Pulmonary artery endothelial cell (primary cell): ENCODE measurements at regions not wholly inside any gene's neighbourhood (a gene's known extent, or its start where the extent isn't known, plus 50 kb on each side); places are given as distances from the start of the nearest gene placed in this dataset.
"Not testable (repeated sequence)": the region's sequence is repeated elsewhere in the genome, so short reads cannot be mapped to it uniquely, and the experiment has no call there.

ENCODE experiments used
- DNase-seq: peaks from one replicate; pipeline ENCODE4 v3.0.0-alpha.2; 2011; ENCODE audit warnings: low read depth, low spot score

DNA sequence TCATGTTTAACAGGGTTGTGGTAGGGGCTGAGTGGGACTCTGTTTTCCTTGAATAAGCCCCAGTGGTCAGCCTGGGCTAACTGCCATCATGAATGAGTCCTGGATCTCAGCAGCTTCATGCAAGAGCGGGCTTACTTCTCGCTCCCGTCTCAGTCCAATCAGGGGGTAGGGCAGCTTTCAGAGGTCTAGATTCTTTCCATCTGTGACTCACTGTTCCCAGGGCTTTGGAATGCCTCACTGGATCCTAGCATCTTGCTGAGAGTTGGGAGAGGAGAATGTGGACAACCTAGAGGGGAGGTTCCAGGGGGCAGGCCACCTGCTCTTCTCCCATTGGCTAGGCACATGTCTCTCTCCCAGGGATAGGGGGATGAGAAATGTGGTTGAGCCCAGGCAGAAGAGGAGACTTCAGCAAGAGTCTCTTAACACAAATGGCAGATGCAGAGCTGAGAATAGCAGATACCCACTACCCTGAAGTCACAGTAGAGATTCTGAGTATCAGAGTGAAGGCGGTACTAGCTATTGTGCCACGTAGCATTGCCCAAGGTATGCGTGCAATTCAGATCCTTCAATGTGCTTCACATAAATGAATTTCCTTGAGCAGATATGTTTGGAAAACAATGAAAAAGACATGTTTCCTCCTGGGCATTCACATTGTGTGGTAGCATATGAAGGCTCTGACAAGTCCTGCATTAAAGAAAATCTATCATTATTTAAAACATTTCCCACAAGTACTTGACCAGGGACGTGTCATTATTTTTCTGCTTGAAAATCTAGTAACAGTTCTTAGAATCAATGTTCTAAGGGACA, 257.7 kb upstream of the PROK2 start:
- no peak for DNase-seq

DNA sequence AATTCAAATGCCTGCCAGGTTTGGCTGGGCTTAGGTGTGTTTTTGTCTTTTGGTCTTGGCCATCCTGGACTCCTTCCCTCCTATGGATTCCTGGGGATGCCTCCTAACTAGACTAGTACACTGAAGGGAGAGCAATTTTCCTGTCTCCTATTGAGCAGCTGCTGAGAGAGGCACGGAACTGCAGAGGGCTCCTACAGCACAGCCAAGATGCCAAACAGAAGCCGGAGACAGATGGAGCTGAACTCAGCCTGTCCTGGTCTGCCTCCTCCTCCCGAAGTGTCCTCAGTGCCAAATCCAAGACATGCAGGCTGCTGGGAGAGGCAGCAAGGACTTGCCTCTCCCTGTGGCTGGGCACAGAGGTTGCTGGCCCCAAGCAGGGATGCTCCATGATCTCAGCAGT, 256.6 kb upstream of the PROK2 start:
- DNase-seq = no peak

DNA sequence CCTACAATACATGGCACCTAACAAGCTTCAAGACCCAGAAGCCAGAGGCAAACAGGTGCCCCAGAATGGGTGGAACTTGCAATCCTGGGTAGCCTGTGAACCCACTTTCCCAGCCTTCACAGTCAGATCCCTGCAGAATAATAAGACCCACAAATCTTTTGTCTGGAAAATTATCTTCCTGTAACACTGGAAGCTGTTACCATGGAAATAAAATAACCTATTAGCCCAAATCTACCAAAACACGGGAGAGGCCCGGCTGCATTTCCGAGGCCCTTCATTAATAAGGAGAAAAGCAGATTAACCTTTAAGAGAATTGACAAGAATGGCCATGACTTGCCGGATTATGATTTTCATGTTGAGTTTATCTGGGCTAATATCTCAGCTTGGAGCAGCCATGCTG, 256.1 kb upstream of the PROK2 start:
- DNase-seq = no peak

DNA sequence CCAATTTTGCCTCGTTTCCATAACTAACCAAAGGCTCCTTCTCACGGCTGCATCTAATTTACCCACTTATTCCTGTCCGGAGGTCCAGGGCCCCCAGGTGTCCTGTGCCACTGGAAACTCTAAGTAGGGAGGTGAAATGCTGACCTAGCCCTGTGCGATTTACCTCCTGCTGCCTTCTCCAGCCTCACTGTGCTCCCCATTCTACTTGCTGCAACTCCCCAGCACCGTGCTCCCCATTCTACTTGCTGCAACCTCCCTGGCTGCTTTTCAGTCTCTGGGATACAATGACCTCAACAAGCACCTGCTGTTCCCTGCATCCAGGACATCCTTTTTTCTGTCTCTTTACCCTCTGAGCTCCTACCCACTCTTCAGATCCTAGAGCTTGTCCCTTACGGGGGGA, 254.7 kb upstream of the PROK2 start:
- DNase-seq = no peak

DNA sequence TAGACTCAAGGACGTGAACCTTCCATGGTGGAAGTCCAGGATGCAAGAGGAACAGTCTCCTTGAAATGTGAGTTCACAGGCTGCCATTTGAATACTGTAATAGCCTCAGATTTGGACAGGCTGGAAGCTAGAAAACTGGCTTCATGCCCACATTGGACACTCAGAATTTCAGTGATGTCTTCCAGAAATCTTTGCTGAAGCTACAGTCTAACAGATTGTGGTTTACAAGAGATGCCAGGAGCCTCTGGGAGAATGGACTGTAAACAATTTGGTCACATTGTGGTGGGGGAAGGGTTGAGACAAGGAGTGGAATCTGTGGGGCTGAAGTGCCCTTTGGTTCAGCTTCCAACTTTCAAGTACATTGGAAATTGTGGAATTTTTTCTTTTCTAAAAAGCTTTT, 252.0 kb upstream of the PROK2 start:
- DNase-seq = no peak

DNA sequence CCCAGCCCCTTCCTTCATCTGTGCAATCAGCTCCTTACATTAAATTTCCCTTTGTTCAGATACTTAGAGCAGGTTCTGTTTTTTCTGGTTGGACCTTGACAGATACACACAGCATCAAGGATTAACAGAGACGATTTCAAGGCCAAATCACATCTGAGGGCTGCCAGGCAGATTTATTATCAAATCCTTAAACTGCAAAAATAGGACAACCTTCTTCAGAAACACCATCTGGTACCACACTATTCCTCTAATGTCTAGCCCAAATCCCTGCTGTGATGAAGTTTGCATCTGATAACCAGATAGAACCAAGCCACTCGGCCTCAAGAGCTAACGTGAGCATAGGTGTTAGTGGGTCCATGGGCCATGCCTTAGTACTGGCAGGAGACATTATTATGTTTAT, 250.7 kb upstream of the PROK2 start:
- no peak for DNase-seq

DNA sequence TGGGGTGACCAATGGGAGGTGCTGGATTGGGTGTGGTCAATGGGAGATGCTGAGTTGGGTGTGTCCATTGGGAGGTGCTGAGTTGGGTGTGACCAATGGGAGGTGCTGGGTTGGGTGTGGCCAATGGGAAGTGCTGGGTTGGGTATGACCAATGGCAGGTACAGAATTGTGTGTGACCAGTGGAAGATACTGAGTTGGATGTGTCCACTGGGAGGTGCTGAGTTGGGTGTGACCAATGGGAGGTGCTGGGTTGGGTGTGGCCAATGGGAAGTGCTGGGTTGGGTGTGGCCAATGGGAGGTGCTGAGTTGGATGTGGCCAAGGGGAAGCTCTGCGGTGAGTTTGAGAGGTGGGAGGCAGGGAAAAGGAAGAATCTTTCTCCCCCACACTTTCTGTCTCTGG, 250.0 kb upstream of the PROK2 start:
- no peak for DNase-seq

DNA sequence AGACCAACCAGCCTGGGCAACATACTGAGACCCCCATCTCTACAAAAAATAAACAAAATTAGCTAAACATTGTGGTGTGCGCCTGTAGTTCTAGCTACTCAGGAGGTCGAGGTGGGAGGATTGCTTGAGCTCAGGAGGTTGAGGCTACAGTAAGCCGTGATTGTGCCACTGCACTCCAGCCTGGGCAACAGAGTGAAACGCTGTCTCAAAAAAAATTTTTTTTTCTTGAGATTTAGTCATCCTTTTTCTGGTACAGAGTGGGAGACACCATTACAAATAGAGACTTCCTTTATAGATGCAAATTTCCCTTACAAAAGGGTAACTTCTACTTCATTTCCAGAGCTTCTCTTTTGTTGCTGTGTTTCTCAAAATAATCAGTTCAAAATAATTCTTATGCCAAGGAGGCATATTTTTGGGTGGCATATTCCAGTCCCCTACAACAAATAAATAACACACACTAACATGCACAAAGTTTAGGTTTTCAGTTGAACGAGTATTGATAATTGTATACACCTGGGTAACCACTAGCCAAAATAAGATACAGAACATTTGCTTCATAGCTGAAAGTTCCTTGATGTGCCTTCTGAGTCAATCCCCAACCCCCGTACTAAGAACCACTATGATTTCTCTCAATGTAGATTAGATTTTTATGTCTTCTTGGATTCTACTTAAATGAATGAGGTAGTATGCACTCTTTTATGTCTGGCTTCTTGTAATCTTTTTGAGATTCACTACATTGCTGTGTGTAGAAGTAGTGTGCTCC, 248.9 kb upstream of the PROK2 start:
- no peak for DNase-seq

DNA sequence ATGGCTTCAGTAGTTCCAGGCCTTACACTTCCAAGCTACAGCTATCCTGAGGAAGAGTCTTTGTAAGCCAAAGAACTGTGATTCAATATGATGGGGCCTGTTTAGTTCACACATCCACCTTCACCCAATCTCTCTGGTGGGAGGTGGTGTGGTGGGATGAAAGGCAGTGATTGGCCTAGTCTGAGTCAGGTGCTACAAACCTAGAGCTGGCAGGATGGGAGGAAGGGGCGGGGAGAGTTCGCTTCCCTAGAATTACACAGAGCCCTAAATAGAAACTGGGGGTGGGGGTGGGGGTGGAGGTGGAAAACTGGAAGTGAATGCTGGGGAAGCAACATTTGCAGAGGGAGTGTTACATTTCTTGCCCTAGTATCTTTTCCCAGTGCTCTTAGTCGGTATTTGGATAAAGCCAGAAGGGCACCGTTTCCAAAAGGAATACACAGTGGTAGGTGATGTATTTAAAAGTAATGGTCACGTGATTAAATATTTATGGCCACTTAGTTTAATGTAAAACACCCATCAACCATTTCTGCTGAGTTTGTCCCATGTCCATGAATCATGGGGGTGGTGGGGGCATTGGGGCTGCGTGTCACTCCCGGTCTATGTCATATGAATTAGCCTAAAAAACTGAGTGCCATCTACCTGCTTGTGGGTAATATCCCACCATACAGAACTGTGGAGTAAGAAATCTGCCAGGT, 247.6 kb upstream of the PROK2 start:
- DNase-seq = no peak

DNA sequence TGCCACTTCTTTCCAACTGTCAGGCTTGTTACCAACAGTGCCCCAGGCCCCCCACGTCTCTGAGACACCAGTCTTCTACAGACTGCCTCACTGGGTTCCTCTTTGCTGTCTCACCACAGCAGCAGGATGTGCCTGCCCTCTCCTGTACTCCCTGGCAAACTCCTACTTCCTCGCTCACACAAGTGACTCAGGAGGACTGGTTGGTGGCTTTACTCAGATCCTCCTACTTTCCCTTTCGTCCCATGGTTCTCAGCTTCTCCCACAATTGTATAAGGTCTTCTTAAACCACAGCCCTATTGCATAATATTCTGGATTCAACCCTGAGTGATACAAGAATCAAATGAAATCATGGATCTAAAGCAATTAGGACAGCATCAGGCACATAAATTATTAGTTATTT, 246.6 kb upstream of the PROK2 start:
- no peak for DNase-seq

DNA sequence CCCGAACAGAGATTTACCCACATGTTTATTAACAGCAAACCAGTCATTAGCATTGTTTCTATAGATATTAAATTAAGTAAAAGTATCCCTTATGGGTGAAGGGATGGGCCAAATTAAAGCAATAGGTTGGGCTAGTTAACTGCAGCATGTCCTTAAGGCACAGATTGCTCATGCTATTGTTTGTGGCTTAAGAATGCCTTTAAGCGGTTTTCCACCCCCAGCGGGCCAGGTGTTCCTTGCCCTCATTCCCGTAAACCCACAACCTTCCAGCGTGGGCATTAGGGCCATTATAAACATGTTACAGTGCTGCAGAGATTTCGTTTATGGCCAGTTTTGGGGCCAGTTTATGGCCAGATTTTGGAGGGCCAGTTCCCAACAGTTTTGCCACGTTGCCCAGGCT, 245.3 kb upstream of the PROK2 start:
- DNase-seq = not testable (repeated sequence)

DNA sequence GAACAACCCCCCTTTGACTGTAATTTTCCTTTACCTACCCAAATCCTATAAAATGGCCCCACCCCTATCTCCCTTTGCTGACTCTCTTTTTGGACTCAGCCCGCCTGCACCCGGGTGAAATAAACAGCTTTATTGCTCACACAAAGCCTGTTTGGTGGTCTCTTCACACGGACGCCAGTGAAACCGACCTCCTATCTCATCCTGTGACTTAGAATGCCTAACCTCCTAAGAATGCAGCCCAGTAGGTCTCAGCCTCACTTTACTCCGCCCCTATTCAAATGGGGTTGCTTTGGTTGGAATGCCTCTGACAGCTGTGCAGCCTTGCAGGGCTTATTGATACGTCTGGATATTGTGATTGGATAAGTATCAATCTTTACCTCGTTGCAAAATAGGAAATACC, 243.8 kb upstream of the PROK2 start:
- not testable (repeated sequence) for DNase-seq

DNA sequence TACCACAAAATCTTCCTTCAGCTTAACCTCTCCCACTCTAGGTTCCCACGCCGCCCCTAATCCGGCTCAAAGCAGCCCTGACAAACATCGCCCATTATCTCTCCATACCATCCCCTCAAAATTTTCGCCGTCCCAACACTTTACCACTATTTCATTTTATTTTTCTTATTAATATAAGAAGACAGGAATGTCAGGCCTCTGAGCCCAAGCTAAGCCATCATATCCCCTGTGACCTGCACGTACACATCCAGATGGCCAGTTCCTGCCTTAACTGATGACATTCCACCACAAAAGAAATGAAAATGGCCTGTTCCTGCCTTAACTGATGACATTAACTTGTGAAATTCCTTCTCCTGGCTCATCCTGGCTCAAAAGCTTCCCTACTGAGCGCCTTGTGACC, 243.4 kb upstream of the PROK2 start:
- DNase-seq = not testable (repeated sequence)

DNA sequence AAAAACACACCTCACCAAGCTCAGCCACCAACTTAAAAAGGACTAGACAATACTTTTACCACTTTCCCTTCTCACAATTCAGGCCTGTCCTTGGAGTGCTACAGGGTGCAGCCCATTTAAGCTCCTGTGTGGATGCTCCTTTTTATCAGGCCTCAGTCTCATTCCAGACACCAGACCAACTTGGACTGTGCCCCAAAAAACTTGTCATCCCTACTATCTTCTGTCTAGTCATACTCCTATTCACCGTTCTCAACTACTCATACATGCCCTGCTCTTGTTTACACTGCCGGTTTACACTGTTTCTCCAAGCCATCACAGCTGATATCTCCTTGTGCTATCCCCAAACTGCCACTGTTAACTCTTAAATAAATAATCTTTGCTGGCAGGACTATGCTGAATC, 242.8 kb upstream of the PROK2 start:
- not testable (repeated sequence) for DNase-seq

DNA sequence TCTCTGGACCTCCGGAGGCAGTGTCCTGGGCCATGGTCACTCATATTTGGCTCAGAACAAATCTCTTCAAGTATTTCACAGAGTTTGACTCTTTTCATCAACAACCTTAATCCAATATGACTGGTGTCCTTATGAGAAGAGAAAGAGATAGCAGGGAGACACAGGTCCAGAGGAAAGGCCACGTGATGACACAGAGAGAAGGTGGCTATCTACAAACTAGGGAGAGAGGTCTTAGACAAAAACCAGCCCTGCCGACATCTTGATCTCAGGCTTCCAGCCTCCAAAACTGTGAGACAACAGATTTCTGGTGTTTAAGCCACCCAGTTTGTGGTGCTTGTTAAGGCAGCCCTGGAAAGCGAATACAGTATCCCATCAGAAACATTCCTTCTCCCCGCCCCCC, 237.1 kb upstream of the PROK2 start:
- no peak for DNase-seq

DNA sequence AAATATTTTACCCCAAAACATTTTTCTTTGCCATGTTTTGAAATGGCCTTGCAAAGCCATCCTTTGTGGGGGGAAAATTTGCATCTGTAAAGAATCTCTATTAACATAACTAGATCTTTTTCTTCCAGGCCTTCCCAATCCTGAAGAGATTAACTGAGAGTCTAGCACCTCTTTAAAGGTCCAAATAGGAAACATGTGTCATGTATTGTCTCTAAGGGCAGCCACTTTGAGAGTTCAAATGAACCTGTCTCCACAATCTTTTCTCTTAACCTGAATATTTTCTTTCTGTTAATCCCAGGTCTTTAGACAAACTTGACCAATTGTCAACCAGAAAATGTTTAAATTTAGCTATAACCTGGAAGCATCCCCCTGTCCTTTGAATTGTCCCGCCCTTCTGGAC, 236.6 kb upstream of the PROK2 start:
- DNase-seq = no peak

DNA sequence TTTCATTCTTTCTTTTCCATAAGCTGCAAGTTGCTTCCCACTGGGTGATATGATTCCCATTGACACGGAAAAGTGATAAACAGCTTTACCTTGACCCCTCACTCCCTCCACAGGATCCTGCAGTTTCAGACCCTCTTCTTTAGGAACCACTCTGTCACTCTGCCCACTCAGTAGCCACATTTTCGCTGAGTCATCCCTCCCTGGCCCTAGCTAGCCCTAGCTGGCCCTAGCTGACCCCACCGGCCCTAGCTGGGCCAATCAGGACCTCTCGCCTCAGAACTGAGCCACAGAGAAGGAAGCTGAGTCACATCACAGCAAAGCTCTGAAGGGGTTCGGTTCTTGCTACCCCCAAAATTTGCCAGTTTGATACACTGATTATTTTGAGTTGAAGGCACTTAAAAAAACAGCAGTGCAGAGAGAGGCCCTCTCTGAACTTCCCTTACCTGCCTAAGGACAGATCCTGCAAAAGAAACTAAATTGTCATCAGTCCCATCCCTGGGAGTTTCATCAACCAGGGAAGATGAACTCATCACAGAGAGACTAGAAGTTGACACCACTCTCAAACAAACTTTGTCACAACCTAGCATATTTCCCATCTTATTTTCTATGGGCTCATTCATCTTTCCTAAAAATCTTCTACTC, 233.5 kb upstream of the PROK2 start:
- no peak for DNase-seq

DNA sequence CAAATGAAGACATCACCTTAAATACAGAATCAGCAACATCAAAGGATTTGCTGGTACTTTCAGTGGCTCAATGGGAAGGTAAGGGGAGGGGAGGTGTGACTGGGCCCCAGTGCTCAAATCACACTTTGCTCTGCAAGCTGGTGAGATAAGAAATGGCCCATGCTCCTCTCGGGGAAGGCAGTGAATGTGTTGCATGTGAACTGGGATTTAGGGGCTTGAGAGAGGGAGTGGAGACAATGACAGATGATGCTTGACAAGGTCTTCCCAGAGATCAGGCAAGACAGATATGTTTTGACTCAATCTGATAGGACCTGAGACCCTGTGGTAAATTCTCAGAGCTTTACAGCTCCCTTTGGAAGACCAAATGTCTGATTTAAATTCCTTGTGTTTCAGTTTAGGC, 233.0 kb upstream of the PROK2 start:
- DNase-seq = no peak

DNA sequence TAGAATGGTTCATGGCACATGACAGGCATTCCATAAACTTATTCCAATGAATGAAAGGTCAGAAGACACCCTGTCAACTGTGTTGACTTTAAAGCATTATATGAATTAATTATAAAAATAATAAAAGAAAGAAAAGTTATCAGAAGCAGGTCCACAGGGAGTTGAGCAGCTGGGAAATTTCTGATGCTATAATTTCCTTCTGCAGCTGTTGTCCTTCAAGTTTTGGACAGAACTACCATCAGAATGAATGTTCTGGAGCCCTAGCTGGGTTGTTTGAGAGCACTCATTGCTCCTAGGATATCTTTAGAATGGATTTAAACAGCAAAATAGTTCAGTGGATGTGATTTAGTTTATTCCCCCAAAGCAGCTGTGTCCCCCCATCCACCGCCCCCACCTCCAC, 232.4 kb upstream of the PROK2 start:
- no peak for DNase-seq

DNA sequence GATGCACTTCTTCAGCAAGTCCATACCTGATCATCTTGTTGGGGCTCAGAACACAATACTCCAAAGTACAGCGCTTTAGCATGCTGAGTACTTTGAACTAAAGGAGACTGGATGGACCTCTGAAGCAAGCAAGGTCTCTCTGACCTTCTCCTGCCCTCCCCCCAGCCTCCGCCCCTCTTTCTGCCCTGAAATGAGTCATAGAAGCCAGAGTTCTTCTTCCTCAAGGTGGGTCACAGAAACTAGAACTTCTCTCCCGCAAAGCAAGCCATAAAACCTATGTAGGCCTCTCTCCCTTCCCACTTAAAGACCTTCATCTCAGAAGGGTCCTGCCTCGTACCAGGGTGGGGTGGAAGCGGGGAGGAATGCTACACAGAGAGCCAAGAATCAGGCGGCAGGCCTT, 230.5 kb upstream of the PROK2 start:
- DNase-seq = no peak

DNA sequence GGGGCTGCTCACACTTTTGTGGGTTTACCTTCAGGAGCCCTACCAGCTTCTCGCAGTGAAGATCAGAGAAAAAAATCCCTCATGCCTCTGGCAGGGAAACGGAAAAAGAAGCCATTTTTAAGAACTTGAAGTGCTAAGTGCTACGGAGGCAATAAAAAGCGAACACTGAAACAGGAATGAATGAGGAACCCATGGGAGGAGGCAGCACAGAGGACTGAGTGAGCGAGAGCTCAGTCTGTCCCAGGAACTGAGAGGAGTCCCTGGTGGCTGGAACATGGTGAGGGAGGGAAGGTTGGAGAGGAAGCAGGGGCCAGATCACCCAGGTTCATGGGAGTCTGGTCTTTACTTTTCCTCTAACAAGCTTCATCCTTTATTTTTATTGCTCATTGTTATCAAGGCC, 228.1 kb upstream of the PROK2 start:
- DNase-seq = no peak

DNA sequence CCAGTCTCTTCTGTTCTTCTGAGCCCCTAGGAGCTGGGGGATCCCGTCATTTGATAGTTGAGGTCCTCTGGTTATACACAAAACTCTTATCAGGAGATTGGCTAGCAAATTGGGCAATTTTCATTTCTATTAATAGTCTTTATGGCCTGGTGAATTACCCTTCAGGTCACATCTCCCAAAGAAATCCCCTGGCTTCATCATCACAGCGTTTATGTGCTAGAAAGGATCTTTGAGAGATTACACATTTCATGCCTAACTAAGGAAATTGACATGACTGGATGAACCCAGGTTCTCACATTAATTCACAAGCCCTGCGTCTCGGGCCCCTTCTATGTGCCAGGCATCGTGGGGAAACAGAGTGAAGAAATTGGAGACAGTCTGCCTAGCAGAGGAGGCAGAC, 227.4 kb upstream of the PROK2 start:
- no peak for DNase-seq
